ENCODE measurements at regions not wholly inside any gene's neighbourhood (a gene's known extent, or its start where the extent isn't known, plus 50 kb on each side); places are given as distances from the start of the nearest gene placed in this dataset.

- DNase-seq (ENCODE audit: extremely low spot score in 2 of 2) = no peak
- no peak for TF ChIP-seq POLR2AphosphoS5 (IDR thresholded peaks at IDR 0.05; ENCODE audit: insufficient read depth in 1 of 2, low read depth in 1 of 2)
- no peak for TF ChIP-seq POLR2A (IDR thresholded peaks at IDR 0.05)
- TF ChIP-seq CTCF (IDR thresholded peaks at IDR 0.05) = no peak
- Histone ChIP-seq H3K4me1 (no peaks in the 10 kb centered on the region), H3K4me3 (no peak overlapping the region), H3K27me3 (no peaks in the 10 kb centered on the region), H3K9me3 (no peaks in the 10 kb centered on the region), H3K36me3 (no peaks in the 10 kb centered on the region), H3K27ac (no peak overlapping the region)
- intact Hi-C loops (cut with DNase I) = no loop called here
Measured at GRCh38 chr2:173772205-173772604, 193.0 kb downstream of the SP3 start.

GRCh38 chr2:173773076-173773475, 192.1 kb downstream of the SP3 start:
- intact Hi-C loops (cut with DNase I) = no loop called here
- H3K36me3 ChIP-seq = no peaks in the 10 kb centered on the region
- no peak overlapping the region for H3K27ac ChIP-seq
- H3K27me3 ChIP-seq = no peaks in the 10 kb centered on the region
- peak in 1 of 2 donors; percentile 40 for DNase-seq (ENCODE audit: extremely low spot score in 2 of 2)
- TF ChIP-seq POLR2AphosphoS5 (IDR thresholded peaks at IDR 0.05; ENCODE audit: insufficient read depth in 1 of 2, low read depth in 1 of 2) = peak in 1 of 2 donors; percentile 24
- no peak for TF ChIP-seq CTCF (IDR thresholded peaks at IDR 0.05)
- H3K4me1 ChIP-seq = no peaks in the 10 kb centered on the region
- H3K4me3 ChIP-seq = no peak overlapping the region
- no peaks in the 10 kb centered on the region for H3K9me3 ChIP-seq

- H3K27me3 ChIP-seq = no peaks in the 10 kb centered on the region
- TF ChIP-seq CTCF (IDR thresholded peaks at IDR 0.05) (no peak), POLR2A (IDR thresholded peaks at IDR 0.05) (no peak), POLR2AphosphoS5 (IDR thresholded peaks at IDR 0.05; ENCODE audit: insufficient read depth in 1 of 2, low read depth in 1 of 2) (no peak)
- H3K36me3 ChIP-seq = no peaks in the 10 kb centered on the region
- H3K9me3 ChIP-seq = no peaks in the 10 kb centered on the region
- no peak overlapping the region for H3K27ac ChIP-seq
- no peak for DNase-seq (ENCODE audit: extremely low spot score in 2 of 2)
- no peaks in the 10 kb centered on the region for H3K4me1 ChIP-seq
- intact Hi-C loops (cut with DNase I) = no loop called here
- no peak overlapping the region for H3K4me3 ChIP-seq
Measured at GRCh38 chr2:173775440-173775839, 189.7 kb downstream of the SP3 start.

- no peaks in the 10 kb centered on the region for H3K9me3 ChIP-seq
- H3K4me1 ChIP-seq = peaks cover 9% of the 10 kb centered on the region
- intact Hi-C loops (cut with DNase I) = no loop called here
- no peak for DNase-seq (ENCODE audit: extremely low spot score in 2 of 2)
- no peaks in the 10 kb centered on the region for H3K27me3 ChIP-seq
- H3K27ac ChIP-seq = no peak overlapping the region
- TF ChIP-seq POLR2A (IDR thresholded peaks at IDR 0.05) (no peak), POLR2AphosphoS5 (IDR thresholded peaks at IDR 0.05; ENCODE audit: insufficient read depth in 1 of 2, low read depth in 1 of 2) (no peak), CTCF (IDR thresholded peaks at IDR 0.05) (no peak)
- no peak overlapping the region for H3K4me3 ChIP-seq
- no peaks in the 10 kb centered on the region for H3K36me3 ChIP-seq
Measured at GRCh38 chr2:173782681-173783080, 182.5 kb downstream of the SP3 start.

GRCh38 chr2:173783382-173783781, 181.8 kb downstream of the SP3 start:
- no peak for DNase-seq (ENCODE audit: extremely low spot score in 2 of 2)
- intact Hi-C loops (cut with DNase I) = no loop called here
- Histone ChIP-seq H3K4me3 (no peak overlapping the region), H3K4me1 (peaks cover 9% of the 10 kb centered on the region), H3K27me3 (no peaks in the 10 kb centered on the region), H3K9me3 (no peaks in the 10 kb centered on the region), H3K27ac (no peak overlapping the region), H3K36me3 (no peaks in the 10 kb centered on the region)
- TF ChIP-seq CTCF (IDR thresholded peaks at IDR 0.05) (no peak), POLR2AphosphoS5 (IDR thresholded peaks at IDR 0.05; ENCODE audit: insufficient read depth in 1 of 2, low read depth in 1 of 2) (no peak), POLR2A (IDR thresholded peaks at IDR 0.05) (no peak)

Data from vagina (tissue), 2 donors.